GM19467 (cell line): ENCODE measurements at regions not wholly inside any gene's neighbourhood (a gene's known extent, or its start where the extent isn't known, plus 50 kb on each side); places are given as distances from the start of the nearest gene placed in this dataset.

Source experiments
- ATAC-seq: cut with Tn5 transposase; IDR thresholded peaks from one replicate; pipeline ENCODE4 v1.9.1; 2021; ENCODE audit warnings: mild to moderate bottlenecking, moderate library complexity; ENCODE audit not compliant: unreplicated experiment

- ATAC-seq: no peak
Measured at GRCh38 chr20:57866250-57867106, 156.7 kb upstream of the PMEPA1 start.

GRCh38 chr20:57865266-57865665 lies 155.5 kb upstream of the PMEPA1 start:
- no peak for ATAC-seq

- ATAC-seq: no peak
Measured at GRCh38 chr20:57860576-57860975, 150.8 kb upstream of the PMEPA1 start.

- ATAC-seq: no peak
Measured at GRCh38 chr20:57857969-57858368, 148.2 kb upstream of the PMEPA1 start.

GRCh38 chr20:57857118-57857517 lies 147.3 kb upstream of the PMEPA1 start:
- ATAC-seq: no peak

GRCh38 chr20:57856658-57857057 lies 146.8 kb upstream of the PMEPA1 start:
- no peak for ATAC-seq

- no peak for ATAC-seq
Measured at GRCh38 chr20:57851796-57852195, 142.0 kb upstream of the PMEPA1 start.

- no peak for ATAC-seq
Measured at GRCh38 chr20:57851025-57851682, 141.3 kb upstream of the PMEPA1 start.

GRCh38 chr20:57849521-57850215 lies 139.9 kb upstream of the PMEPA1 start:
- ATAC-seq: no peak

- no peak for ATAC-seq
Measured at GRCh38 chr20:57849121-57849520, 139.3 kb upstream of the PMEPA1 start.

- no peak for ATAC-seq
Measured at GRCh38 chr20:57848282-57848681, 138.5 kb upstream of the PMEPA1 start.

GRCh38 chr20:57847104-57847503 lies 137.3 kb upstream of the PMEPA1 start:
- ATAC-seq: no peak

- no peak for ATAC-seq
Measured at GRCh38 chr20:57844626-57845596, 135.1 kb upstream of the PMEPA1 start.

- no peak for ATAC-seq
Measured at GRCh38 chr20:57843941-57844625, 134.3 kb upstream of the PMEPA1 start.

- no peak for ATAC-seq
Measured at GRCh38 chr20:57842720-57843119, 132.9 kb upstream of the PMEPA1 start.

GRCh38 chr20:57841297-57841866 lies 131.6 kb upstream of the PMEPA1 start:
- no peak for ATAC-seq

- ATAC-seq: no peak
Measured at GRCh38 chr20:57840504-57841296, 130.9 kb upstream of the PMEPA1 start.

- no peak for ATAC-seq
Measured at GRCh38 chr20:57840066-57840465, 130.3 kb upstream of the PMEPA1 start.

GRCh38 chr20:57838670-57839151 lies 128.9 kb upstream of the PMEPA1 start:
- ATAC-seq: no peak
